Duodenal mucosa (tissue), 2 donors: ENCODE measurements at regions not wholly inside any gene's neighbourhood (a gene's known extent, or its start where the extent isn't known, plus 50 kb on each side); places are given as distances from the start of the nearest gene placed in this dataset.

ENCODE experiments used
- H3K27ac ChIP-seq: one replicate; pipeline ENCODE4 v1.7.0; 2013; ENCODE audit warnings: low read depth, low read length
- H3K27me3 ChIP-seq, 2 donors: one replicate each; pipeline ENCODE4 v1.7.0; 2013; ENCODE audit warnings: low read length in 2 of 2, control low read depth in 1 of 2; ENCODE audit not compliant: insufficient read depth in 2 of 2, control insufficient read depth in 1 of 2
- H3K36me3 ChIP-seq, 2 donors: one replicate each; pipeline ENCODE4 v1.7.0; 2013; ENCODE audit warnings: low read length in 2 of 2, control low read depth in 1 of 2; ENCODE audit not compliant: insufficient read depth in 2 of 2, control insufficient read depth in 1 of 2
- H3K4me1 ChIP-seq, 2 donors: one replicate each; pipeline ENCODE4 v1.7.0; 2013; ENCODE audit warnings: low read length in 2 of 2, control low read depth in 1 of 2; ENCODE audit not compliant: insufficient read depth in 2 of 2, control insufficient read depth in 1 of 2
- H3K4me3 ChIP-seq, 2 donors: one replicate each; pipeline ENCODE4 v1.7.0; 2013; ENCODE audit warnings: low read length in 2 of 2, low read depth in 1 of 2
- H3K9ac ChIP-seq, 2 donors: one replicate each; pipeline ENCODE4 v1.7.0; 2013; ENCODE audit warnings: low read length in 2 of 2, low read depth in 1 of 2
- H3K9me3 ChIP-seq, 2 donors: one replicate each; pipeline ENCODE4 v1.7.0; 2013; ENCODE audit warnings: low read length in 2 of 2, control low read depth in 1 of 2; ENCODE audit not compliant: control insufficient read depth in 1 of 2

- no peaks in the 10 kb centered on the region for H3K4me1 ChIP-seq
- H3K27ac ChIP-seq, result no peak overlapping the region
- no peak overlapping the region for H3K9ac ChIP-seq
- H3K36me3 ChIP-seq, result no peaks in the 10 kb centered on the region
- no peak overlapping the region for H3K4me3 ChIP-seq
- no peaks in the 10 kb centered on the region for H3K27me3 ChIP-seq
- H3K9me3 ChIP-seq, result no peaks in the 10 kb centered on the region
These were observed 78.4 kb upstream of the ADO start for GRCh38 chr10:62726142-62726541.

GRCh38 chr10:62726638-62727037, 77.9 kb upstream of the ADO start:
- Histone ChIP-seq H3K4me1 (no peaks in the 10 kb centered on the region), H3K4me3 (no peak overlapping the region), H3K36me3 (no peaks in the 10 kb centered on the region), H3K9me3 (no peaks in the 10 kb centered on the region), H3K27me3 (no peaks in the 10 kb centered on the region), H3K27ac (no peak overlapping the region), H3K9ac (no peak overlapping the region)

GRCh38 chr10:62727934-62728333, 76.6 kb upstream of the ADO start:
- Histone ChIP-seq H3K27ac (no peak overlapping the region), H3K36me3 (no peaks in the 10 kb centered on the region), H3K9ac (no peak overlapping the region), H3K9me3 (no peaks in the 10 kb centered on the region), H3K4me3 (no peak overlapping the region), H3K4me1 (no peaks in the 10 kb centered on the region), H3K27me3 (no peaks in the 10 kb centered on the region)

GRCh38 chr10:62728479-62728878, 76.0 kb upstream of the ADO start:
- H3K4me1 ChIP-seq, result no peaks in the 10 kb centered on the region
- H3K27me3 ChIP-seq, result no peaks in the 10 kb centered on the region
- H3K36me3 ChIP-seq, result no peaks in the 10 kb centered on the region
- no peak overlapping the region for H3K4me3 ChIP-seq
- no peak overlapping the region for H3K27ac ChIP-seq
- H3K9ac ChIP-seq, result no peak overlapping the region
- no peaks in the 10 kb centered on the region for H3K9me3 ChIP-seq

GRCh38 chr10:62732841-62733653, 71.5 kb upstream of the ADO start:
- no peaks in the 10 kb centered on the region for H3K9me3 ChIP-seq
- H3K27ac ChIP-seq, result no peak overlapping the region
- H3K27me3 ChIP-seq, result no peaks in the 10 kb centered on the region

GRCh38 chr10:62733654-62734293, 70.7 kb upstream of the ADO start:
- H3K4me1 ChIP-seq, result peaks cover 0 to 2% of the 10 kb centered on the region in 2 donors
- no peak overlapping the region for H3K9ac ChIP-seq
- H3K27ac ChIP-seq, result no peak overlapping the region
- no peak overlapping the region for H3K4me3 ChIP-seq
- H3K9me3 ChIP-seq, result no peaks in the 10 kb centered on the region
- H3K36me3 ChIP-seq, result no peaks in the 10 kb centered on the region
- H3K27me3 ChIP-seq, result no peaks in the 10 kb centered on the region

More at GRCh38 chr10:62732841-62733653, 71.5 kb upstream of the ADO start:
- Histone ChIP-seq H3K9ac (no peak overlapping the region), H3K4me1 (peaks cover 0 to 2% of the 10 kb centered on the region in 2 donors), H3K36me3 (no peaks in the 10 kb centered on the region), H3K4me3 (no peak overlapping the region)

GRCh38 chr10:62734781-62735463, 69.6 kb upstream of the ADO start:
- Histone ChIP-seq H3K9me3 (no peaks in the 10 kb centered on the region), H3K27me3 (no peaks in the 10 kb centered on the region), H3K27ac (no peak overlapping the region), H3K9ac (no peak overlapping the region), H3K4me3 (no peak overlapping the region), H3K4me1 (peaks cover 0 to 2% of the 10 kb centered on the region in 2 donors), H3K36me3 (no peaks in the 10 kb centered on the region)

- peaks cover 0 to 2% of the 10 kb centered on the region in 2 donors for H3K4me1 ChIP-seq
- no peak overlapping the region for H3K9ac ChIP-seq
- no peaks in the 10 kb centered on the region for H3K36me3 ChIP-seq
- no peak overlapping the region for H3K4me3 ChIP-seq
- H3K27ac ChIP-seq, result no peak overlapping the region
- no peaks in the 10 kb centered on the region for H3K27me3 ChIP-seq
- H3K9me3 ChIP-seq, result no peaks in the 10 kb centered on the region
These were observed 68.9 kb upstream of the ADO start for GRCh38 chr10:62735464-62736167.

GRCh38 chr10:62736168-62736546, 68.4 kb upstream of the ADO start:
- Histone ChIP-seq H3K9ac (no peak overlapping the region), H3K4me3 (no peak overlapping the region), H3K36me3 (no peaks in the 10 kb centered on the region), H3K27me3 (no peaks in the 10 kb centered on the region), H3K4me1 (peaks cover 0 to 2% of the 10 kb centered on the region in 2 donors), H3K9me3 (no peaks in the 10 kb centered on the region), H3K27ac (no peak overlapping the region)

GRCh38 chr10:62738916-62739315, 65.6 kb upstream of the ADO start:
- no peaks in the 10 kb centered on the region for H3K36me3 ChIP-seq
- H3K9ac ChIP-seq, result no peak overlapping the region
- no peak overlapping the region for H3K4me3 ChIP-seq
- no peaks in the 10 kb centered on the region for H3K27me3 ChIP-seq
- H3K27ac ChIP-seq, result no peak overlapping the region
- peaks cover 0 to 1% of the 10 kb centered on the region in 2 donors for H3K4me1 ChIP-seq
- no peaks in the 10 kb centered on the region for H3K9me3 ChIP-seq
